ENCODE measurements at regions not wholly inside any gene's neighbourhood (a gene's known extent, or its start where the extent isn't known, plus 50 kb on each side); places are given as distances from the start of the nearest gene placed in this dataset.

- no peak for DNase-seq
These were observed 113.7 kb downstream of the RAB11FIP2 start for GRCh38 chr10:117933036-117933435.

- no peak for DNase-seq
These were observed 112.3 kb downstream of the RAB11FIP2 start for GRCh38 chr10:117934477-117934876.

- no peak for DNase-seq
These were observed 110.6 kb downstream of the RAB11FIP2 start for GRCh38 chr10:117936141-117936540.

- DNase-seq, result no peak
These were observed 110.2 kb downstream of the RAB11FIP2 start for GRCh38 chr10:117936566-117936965.

- no peak for DNase-seq
These were observed 109.8 kb downstream of the RAB11FIP2 start for GRCh38 chr10:117936976-117937375.

GRCh38 chr10:117938104-117938503 is 108.6 kb downstream of the RAB11FIP2 start:
- DNase-seq, result no peak

- DNase-seq, result no peak
These were observed 104.5 kb downstream of the RAB11FIP2 start for GRCh38 chr10:117942226-117942625.

GRCh38 chr10:117944676-117945447 is 101.9 kb downstream of the RAB11FIP2 start:
- no peak for DNase-seq

GRCh38 chr10:117945651-117946050 is 101.1 kb downstream of the RAB11FIP2 start:
- no peak for DNase-seq

GRCh38 chr10:117946525-117947070 is 100.1 kb downstream of the RAB11FIP2 start:
- DNase-seq, result no peak

- DNase-seq, result no peak
These were observed 98.2 kb downstream of the RAB11FIP2 start for GRCh38 chr10:117948493-117948892.

GRCh38 chr10:117950408-117950807 is 96.3 kb downstream of the RAB11FIP2 start:
- no peak for DNase-seq
